IMR-90 (cell line): ENCODE measurements at regions not wholly inside any gene's neighbourhood (a gene's known extent, or its start where the extent isn't known, plus 50 kb on each side); places are given as distances from the start of the nearest gene placed in this dataset.

ENCODE experiments used
- ATAC-seq: fragments of 200-7000 bp; cut with Tn5 transposase; 2 replicates; pipeline ENCODE4 v1.9.1; 2020; ENCODE audit warnings: low read depth, mild to moderate bottlenecking, moderate library complexity
- BruUV-seq: library from RNA; stranded (reverse); fragments of 400-500 nt; replicated peaks from 2 replicates; lab custom pipeline; 2021; lab: Mats Ljungman, UMichigan
- CTCF ChIA-PET: fragments of 300-600 bp; formaldehyde crosslinking; extraction: SDS; loops from one replicate; lab custom pipeline; 2021; ENCODE audit warnings: antibody characterized with exemption; lab: Yijun Ruan, JAX
- POLR2A ChIA-PET: fragments of 300-600 bp; sonication (Branson Sonifier 250); formaldehyde crosslinking; loops from one replicate; lab custom pipeline; 2022; ENCODE audit warnings: antibody characterized with exemption; ENCODE audit not compliant: unreplicated experiment; lab: Charles Lee
- DNase-seq: peaks from one replicate; pipeline ENCODE4 v3.0.0; 2013
- H2AFZ ChIP-seq: replicated peaks from 2 replicates; pipeline ENCODE3; 2013; ENCODE audit warnings: low read length, mild to moderate bottlenecking; ENCODE audit not compliant: poor library complexity
- H2AK5ac ChIP-seq: 2 replicates; pipeline ENCODE4 v1.6.1; 2013; ENCODE audit warnings: low read depth, low read length, inconsistent platforms
- H2AK9ac ChIP-seq: replicated peaks from 2 replicates; pipeline ENCODE3; 2013; ENCODE audit warnings: mild to moderate bottlenecking, low read depth, low read length, moderate library complexity; ENCODE audit not compliant: poor library complexity
- H2BK120ac ChIP-seq: 2 replicates; pipeline ENCODE4 v1.6.1; 2013; ENCODE audit warnings: low read depth, low read length, inconsistent platforms
- H2BK15ac ChIP-seq: 3 replicates; pipeline ENCODE4 v1.6.1; 2013; ENCODE audit warnings: low read depth, low read length, inconsistent platforms
- H2BK20ac ChIP-seq: 2 replicates; pipeline ENCODE4 v1.6.1; 2013; ENCODE audit warnings: low read depth, mild to moderate bottlenecking, inconsistent platforms, low read length, moderate library complexity
- H2BK5ac ChIP-seq: 2 replicates; pipeline ENCODE4 v1.6.1; 2013; ENCODE audit warnings: mild to moderate bottlenecking, low read depth, low read length, inconsistent platforms; ENCODE audit not compliant: poor library complexity, severe bottlenecking
- H3K14ac ChIP-seq: replicated peaks from 2 replicates; pipeline ENCODE4 v1.6.1; 2013; ENCODE audit warnings: low read depth, low read length, inconsistent platforms
- H3K18ac ChIP-seq: 2 replicates; pipeline ENCODE4 v1.6.1; 2013; ENCODE audit warnings: low read depth, low read length, control low read depth
- H3K23ac ChIP-seq: 2 replicates; pipeline ENCODE4 v1.6.1; 2013; ENCODE audit warnings: low read depth, low read length, inconsistent platforms
- H3K27ac ChIP-seq: 2 replicates; pipeline ENCODE4 v1.5.1; 2013; ENCODE audit warnings: mild to moderate bottlenecking, control low read depth, low read length; ENCODE audit not compliant: insufficient read depth
- H3K27me3 ChIP-seq: 2 replicates; pipeline ENCODE4 v1.6.1; 2013; ENCODE audit warnings: low read length; ENCODE audit not compliant: control insufficient read depth, insufficient read depth
- H3K36me3 ChIP-seq: 2 replicates; pipeline ENCODE4 v1.6.1; 2013; ENCODE audit warnings: low read length, mixed read lengths; ENCODE audit not compliant: control insufficient read depth, insufficient read depth
- H3K4ac ChIP-seq: 2 replicates; pipeline ENCODE4 v1.6.1; 2013; ENCODE audit warnings: low read depth, low read length, inconsistent platforms
- H3K4me1 ChIP-seq: 2 replicates; pipeline ENCODE4 v1.6.1; 2013; ENCODE audit warnings: low read length, mixed read lengths; ENCODE audit not compliant: control insufficient read depth, insufficient read depth
- H3K4me2 ChIP-seq: 2 replicates; pipeline ENCODE4 v1.6.1; 2013; ENCODE audit warnings: low read depth, mild to moderate bottlenecking, control low read depth, low read length, moderate library complexity
- H3K4me3 ChIP-seq: 2 replicates; pipeline ENCODE4 v1.5.1; 2013; ENCODE audit warnings: low read depth, mild to moderate bottlenecking, control low read depth, low read length, moderate library complexity; ENCODE audit not compliant: insufficient read depth
- H3K56ac ChIP-seq: 2 replicates; pipeline ENCODE4 v1.6.1; 2013; ENCODE audit warnings: low read length, inconsistent platforms; ENCODE audit not compliant: insufficient read depth; ENCODE audit errors: extremely low read depth
- H3K79me1 ChIP-seq, 2 experiments: 2 replicates each; pipeline ENCODE4 v1.6.1; 2013; ENCODE audit warnings: low read length in 2 of 2, inconsistent platforms in 1 of 2, low read depth in 1 of 2
- H3K9ac ChIP-seq: 2 replicates; pipeline ENCODE4 v1.6.1; 2013; ENCODE audit warnings: low read depth, low read length, control low read depth
- H3K9me1 ChIP-seq: 2 replicates; pipeline ENCODE4 v1.6.1; 2013; ENCODE audit warnings: low read length, inconsistent platforms; ENCODE audit not compliant: insufficient read depth
- H3K9me3 ChIP-seq: 2 replicates; pipeline ENCODE4 v1.6.1; 2013; ENCODE audit warnings: low read length; ENCODE audit not compliant: control insufficient read depth, insufficient read depth
- H4K20me1 ChIP-seq: 2 replicates; pipeline ENCODE4 v1.6.1; 2013; ENCODE audit warnings: low read length, inconsistent platforms; ENCODE audit not compliant: insufficient read depth
- H4K5ac ChIP-seq: 2 replicates; pipeline ENCODE4 v1.6.1; 2013; ENCODE audit warnings: mild to moderate bottlenecking, low read depth, low read length, control low read depth
- H4K8ac ChIP-seq, 2 experiments: 2 replicates each; pipeline ENCODE4 v1.6.1; 2013; ENCODE audit warnings: low read depth in 2 of 2, low read length in 2 of 2, control low read depth in 1 of 2, inconsistent platforms in 1 of 2
- H4K91ac ChIP-seq: 2 replicates; pipeline ENCODE4 v1.6.1; 2013; ENCODE audit warnings: low read depth, low read length, inconsistent platforms; ENCODE audit not compliant: insufficient read depth
- CEBPB ChIP-seq: IDR thresholded peaks from 2 replicates; pipeline ENCODE4 v1.6.1; 2012; ENCODE audit warnings: low read depth, low read length, improper control_type of control experiment
- CTCF ChIP-seq: conservative IDR thresholded peaks from 2 replicates; pipeline ENCODE4 v1.5.1; 2012; ENCODE audit warnings: mild to moderate bottlenecking, low read depth, low read length, improper control_type of control experiment
- MAZ ChIP-seq: IDR thresholded peaks from 2 replicates; pipeline ENCODE4 v1.6.1; 2012; ENCODE audit warnings: low read depth, mild to moderate bottlenecking, low read length, improper control_type of control experiment, moderate library complexity, borderline replicate concordance
- NFE2L2 ChIP-seq: fragments of 150-350 bp; IDR thresholded peaks from 2 replicates; pipeline ENCODE4 v1.6.1; 2016; ENCODE audit warnings: low read depth, mild to moderate bottlenecking, low read length
- POLR2A ChIP-seq: IDR thresholded peaks from 2 replicates; pipeline ENCODE4 v1.6.1; 2012; ENCODE audit warnings: mild to moderate bottlenecking, low read depth, low read length
- RAD21 ChIP-seq: IDR thresholded peaks from 2 replicates; pipeline ENCODE4 v1.6.1; 2012; ENCODE audit warnings: low read length, improper control_type of control experiment
- RCOR1 ChIP-seq: IDR thresholded peaks from 2 replicates; pipeline ENCODE4 v1.6.1; 2012; ENCODE audit warnings: mild to moderate bottlenecking, low read length, improper control_type of control experiment; ENCODE audit not compliant: insufficient replicate concordance
- RFX5 ChIP-seq: IDR thresholded peaks from 2 replicates; pipeline ENCODE4 v1.8.0; 2012; ENCODE audit warnings: low read depth, mild to moderate bottlenecking, low read length, moderate library complexity
- SMC3 ChIP-seq: fragments of 150-350 bp; IDR thresholded peaks from 2 replicates; pipeline ENCODE4 v1.6.1; 2016; ENCODE audit warnings: low read depth, mild to moderate bottlenecking, antibody characterized with exemption, low read length, moderate library complexity
- USF2 ChIP-seq: fragments of 150-350 bp; IDR thresholded peaks from 2 replicates; pipeline ENCODE4 v1.6.1; 2017; ENCODE audit warnings: mild to moderate bottlenecking, antibody characterized with exemption, low read length, low read depth
- WGBS, 2 experiments: methylation state at CpG; one replicate each; pipeline versions ENCODE4 v1.1.5 to v1.1.7; 2013; ENCODE audit warnings: missing lambda C conversion rate in 2 of 2; ENCODE audit not compliant: insufficient read length in 1 of 2; ENCODE audit errors: extremely low coverage in 2 of 2; 5-methylcytosine and 5-hydroxymethylcytosine counted together
- dilution Hi-C: fragments of 300-500 bp; cut with HindIII; formaldehyde crosslinking; loops from one replicate; pipeline ENCODE4 v1.14.3; 2018; ENCODE audit warnings: low sequenced_read_pairs; ENCODE audit not compliant: unreplicated experiment
- in situ Hi-C: fragments of 300-500 bp; cut with MboI; formaldehyde crosslinking; loops from 3 replicates; pipeline ENCODE4 v1.14.3; 2019; ENCODE audit warnings: low sequenced_read_pairs, inconsistent platforms, mixed read lengths
- intact Hi-C: fragments of 100-400 bp; cut with micrococcal nuclease; formaldehyde crosslinking; loops from 2 replicates; pipeline ENCODE4 v1.10.0; 2022

- Histone ChIP-seq H2BK5ac (no peak overlapping the region), H3K27ac (no peak overlapping the region), H3K9me3 (no peaks in the 10 kb centered on the region), H4K5ac (no peak overlapping the region), H3K14ac (no peak overlapping the region), H3K18ac (no peak overlapping the region), H2BK15ac (no peak overlapping the region), H2AK5ac (no peak overlapping the region), H3K4me3 (no peak overlapping the region), H3K36me3 (no peaks in the 10 kb centered on the region), H2BK20ac (no peak overlapping the region), H4K91ac (no peak overlapping the region; the same call in 1 of the 2 replicates), H2BK120ac (no peak overlapping the region), H3K23ac (no peak overlapping the region), H3K4ac (no peak overlapping the region), H3K9ac (no peak overlapping the region), H4K20me1 (no peaks in the 10 kb centered on the region), H3K56ac (no peak overlapping the region), H3K27me3 (no peaks in the 10 kb centered on the region), H2AK9ac (no peak overlapping the region), H3K9me1 (no peaks in the 10 kb centered on the region), H3K79me1 (no peaks in the 10 kb centered on the region), H2AFZ (no peak overlapping the region), H3K4me2 (no peak overlapping the region), H4K8ac (no peak overlapping the region), H3K4me1 (no peaks in the 10 kb centered on the region)
- no peak for ATAC-seq
- in situ Hi-C loops = no loop called here
- POLR2A ChIA-PET = no interaction called here
- BruUV-seq = no TSS peak
- no peak for DNase-seq
- TF ChIP-seq RFX5 = no peak
- no peak for TF ChIP-seq CTCF
- no peak for TF ChIP-seq POLR2A
- TF ChIP-seq SMC3 = no peak
- TF ChIP-seq RAD21 = no peak
- TF ChIP-seq RCOR1 = no peak
- no peak for TF ChIP-seq MAZ
- no peak for TF ChIP-seq NFE2L2
- no peak for TF ChIP-seq USF2
- TF ChIP-seq CEBPB = no peak
- 92% methylated on average over 2 of the region's 2 CpGs; no CpG with 5 or more reads in 1 of the 2 experiments for WGBS, 2 experiments
- dilution Hi-C loops = no loop called here
- CTCF ChIA-PET = no interaction called here
- intact Hi-C loops = no loop called here
Measured at GRCh38 chr3:152146461-152146860, 122.3 kb upstream of the MBNL1 start.
